A673 (cell line): ENCODE measurements at regions not wholly inside any gene's neighbourhood (a gene's known extent, or its start where the extent isn't known, plus 50 kb on each side); places are given as distances from the start of the nearest gene placed in this dataset.

Source experiments
- CTCF ChIP-seq: fragments of 300-800, 200-600 bp; sonication (generic); conservative IDR thresholded peaks from 2 replicates; pipeline ENCODE4 v1.5.1; 2017; ENCODE audit warnings: low read depth, mild to moderate bottlenecking, antibody characterized with exemption, low read length, moderate library complexity, mixed read lengths
- EZH2 ChIP-seq: fragments of 200-600 bp; sonication (generic); IDR thresholded peaks from 2 replicates; pipeline ENCODE4 v1.6.1; 2017; ENCODE audit warnings: borderline replicate concordance, low read depth, mild to moderate bottlenecking, mixed read lengths, antibody characterized with exemption, low read length; ENCODE audit not compliant: poor library complexity, severe bottlenecking

GRCh38 chr3:31297726-31298298, 234.9 kb upstream of the STT3B start:
- TF ChIP-seq CTCF: no peak
- no peak for TF ChIP-seq EZH2
